NCI-H2029 (cell line): ENCODE measurements at regions not wholly inside any gene's neighbourhood (a gene's known extent, or its start where the extent isn't known, plus 50 kb on each side); places are given as distances from the start of the nearest gene placed in this dataset.
"Not testable (repeated sequence)": the region's sequence is repeated elsewhere in the genome, so short reads cannot be mapped to it uniquely, and the experiment has no call there.

Experiments
- DNase-seq: peaks from one replicate; lab custom pipeline; 2025; lab: John Stamatoyannopoulos, UW

- DNase-seq, result no peak
These were observed 114.2 kb upstream of the MIR17HG start for GRCh38 chr13:91233291-91233690.

- no peak for DNase-seq
These were observed 111.3 kb upstream of the MIR17HG start for GRCh38 chr13:91236182-91236581.

- DNase-seq, result no peak
These were observed 110.6 kb upstream of the MIR17HG start for GRCh38 chr13:91236921-91237320.

- DNase-seq, result no peak
These were observed 109.5 kb upstream of the MIR17HG start for GRCh38 chr13:91238036-91238435.

GRCh38 chr13:91240341-91240740 is 107.1 kb upstream of the MIR17HG start:
- no peak for DNase-seq

GRCh38 chr13:91241221-91241933 is 106.1 kb upstream of the MIR17HG start:
- DNase-seq, result no peak

- DNase-seq, result no peak
These were observed 104.8 kb upstream of the MIR17HG start for GRCh38 chr13:91242652-91243051.

GRCh38 chr13:91245288-91245687 is 102.2 kb upstream of the MIR17HG start:
- DNase-seq, result no peak

GRCh38 chr13:91247768-91248167 is 99.7 kb upstream of the MIR17HG start:
- no peak for DNase-seq

GRCh38 chr13:91248249-91248648 is 99.2 kb upstream of the MIR17HG start:
- no peak for DNase-seq

GRCh38 chr13:91249370-91249769 is 98.1 kb upstream of the MIR17HG start:
- DNase-seq, result no peak

- DNase-seq, result no peak
These were observed 97.6 kb upstream of the MIR17HG start for GRCh38 chr13:91249861-91250260.

- DNase-seq, result not testable (repeated sequence)
These were observed 95.9 kb upstream of the MIR17HG start for GRCh38 chr13:91251573-91251972.

GRCh38 chr13:91264484-91264883 is 83.0 kb upstream of the MIR17HG start:
- no peak for DNase-seq

- no peak for DNase-seq
These were observed 78.2 kb upstream of the MIR17HG start for GRCh38 chr13:91269237-91269636.

- DNase-seq, result no peak
These were observed 77.5 kb upstream of the MIR17HG start for GRCh38 chr13:91270031-91270430.

GRCh38 chr13:91272235-91272777 is 75.2 kb upstream of the MIR17HG start:
- DNase-seq, result no peak

- no peak for DNase-seq
These were observed 73.8 kb upstream of the MIR17HG start for GRCh38 chr13:91273675-91274074.

GRCh38 chr13:91277013-91277676 is 70.3 kb upstream of the MIR17HG start:
- DNase-seq, result no peak

- no peak for DNase-seq
These were observed 69.2 kb upstream of the MIR17HG start for GRCh38 chr13:91278291-91278690.

- no peak for DNase-seq
These were observed 68.6 kb upstream of the MIR17HG start for GRCh38 chr13:91278888-91279287.

GRCh38 chr13:91280801-91281200 is 66.7 kb upstream of the MIR17HG start:
- no peak for DNase-seq

- no peak for DNase-seq
These were observed 63.2 kb upstream of the MIR17HG start for GRCh38 chr13:91284335-91284734.

- no peak for DNase-seq
These were observed 61.2 kb upstream of the MIR17HG start for GRCh38 chr13:91286317-91286716.
